Right cardiac atrium (tissue), 5 donors: ENCODE measurements at regions not wholly inside any gene's neighbourhood (a gene's known extent, or its start where the extent isn't known, plus 50 kb on each side); places are given as distances from the start of the nearest gene placed in this dataset.

ENCODE experiments used
- ATAC-seq, 2 donors: fragments of 200-7000 bp; cut with Tn5 transposase; one replicate each; pipeline versions ENCODE4 v1.8.0 to v1.9.1; 2020; ENCODE audit warnings: moderate library complexity in 2 of 2, mild to moderate bottlenecking in 1 of 2
- DNase-seq, 3 donors: peaks; one replicate each; pipeline ENCODE4 v3.0.0-alpha.2; 2020
- H3K27ac ChIP-seq: one replicate; pipeline ENCODE4 v1.5.1; 2013; ENCODE audit warnings: mild to moderate bottlenecking, low read length, control low read depth, moderate library complexity
- H3K27me3 ChIP-seq: one replicate; pipeline ENCODE4 v1.6.1; 2013; ENCODE audit not compliant: control insufficient read depth, insufficient read depth
- H3K4me1 ChIP-seq: one replicate; pipeline ENCODE4 v1.6.1; 2013; ENCODE audit warnings: low read length; ENCODE audit not compliant: control insufficient read depth, insufficient read depth
- H3K4me3 ChIP-seq: one replicate; pipeline ENCODE4 v1.5.1; 2013; ENCODE audit warnings: low read length, control low read depth
- H3K9me3 ChIP-seq: one replicate; pipeline ENCODE4 v1.6.1; 2013; ENCODE audit warnings: low read length; ENCODE audit not compliant: control insufficient read depth
- WGBS: extraction: QIAGEN DNeasy Blood & Tissue Kit; methylation state at CpG from one replicate; pipeline ENCODE4 v1.1.7; 2013; 5-methylcytosine and 5-hydroxymethylcytosine counted together
- intact Hi-C, 4 donors: fragments of 100-400 bp; cut with DNase I; formaldehyde crosslinking; loops; one replicate each; pipeline versions ENCODE4 v1.11.0 to v1.14.0; 2022 to 2023
- donor health status: healthy with polysubstance abuse.
- donor health status: DM: no; HTN: yes; CAD: no.
- donor health status: DM: no; HTN: no; CAD: no.
- donor health status: DM: no; HTN: yes; CAD: no; lungs with severe emphysema.
- donor health status: DM: yes; HTN: yes; CAD: no.

DNA sequence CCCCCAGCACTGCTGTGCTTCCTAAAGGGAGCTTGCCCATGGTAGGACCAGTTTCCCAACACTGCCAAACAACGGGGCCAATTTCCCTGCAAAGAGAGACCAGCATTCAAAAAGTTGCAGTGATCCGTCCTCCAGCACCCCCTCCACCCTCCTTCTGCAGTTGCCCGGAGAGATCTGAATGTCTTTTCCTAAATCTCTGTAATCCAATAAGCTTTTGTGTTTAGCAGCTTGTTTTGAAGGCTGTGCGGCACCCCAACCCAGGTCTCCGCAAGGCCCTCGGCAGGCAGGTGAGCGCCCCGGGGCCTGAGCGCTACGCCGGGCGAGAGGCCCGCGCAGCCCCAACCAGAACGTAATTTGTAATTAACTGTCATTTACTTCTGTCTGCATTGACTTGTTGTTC is 366.9 kb upstream of the IRX2 start:
- ATAC-seq: no peak
- Histone ChIP-seq H3K4me3 (no peak overlapping the region), H3K4me1 (no peaks in the 10 kb centered on the region), H3K27me3 (no peaks in the 10 kb centered on the region), H3K27ac (no peak overlapping the region), H3K9me3 (peaks cover 1% of the 10 kb centered on the region)
- 38% methylated on average over 15 of the region's 15 CpGs for WGBS
- DNase-seq: no peak
- intact Hi-C loops: no loop called here

DNA sequence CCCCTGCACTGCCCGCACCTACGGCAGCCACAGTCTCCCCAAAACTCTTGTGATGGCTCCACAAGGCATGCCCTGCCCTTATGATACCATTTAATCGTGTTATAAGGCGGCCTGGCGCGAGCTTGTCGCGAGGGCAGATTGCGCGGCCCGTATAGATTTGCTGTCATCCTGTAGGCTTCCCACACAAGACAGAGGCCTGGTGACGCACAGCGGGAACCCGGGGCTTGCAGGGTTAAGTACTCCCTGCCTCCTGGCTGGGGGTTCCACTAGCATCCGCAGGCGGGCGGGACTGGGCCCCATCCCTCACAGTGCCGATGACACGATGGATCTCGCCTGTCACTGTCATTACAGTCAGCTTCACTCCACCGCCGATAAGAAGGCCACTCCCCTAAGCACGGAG is 364.9 kb upstream of the IRX2 start:
- no peak overlapping the region for H3K4me3 ChIP-seq
- peaks cover 1% of the 10 kb centered on the region for H3K9me3 ChIP-seq
- ATAC-seq: no peak
- DNase-seq: no peak
- no peak overlapping the region for H3K27ac ChIP-seq
- WGBS: 7% methylated on average over 23 of the region's 23 CpGs
- H3K27me3 ChIP-seq: no peaks in the 10 kb centered on the region
- intact Hi-C loops: no loop called here
- no peaks in the 10 kb centered on the region for H3K4me1 ChIP-seq

DNA sequence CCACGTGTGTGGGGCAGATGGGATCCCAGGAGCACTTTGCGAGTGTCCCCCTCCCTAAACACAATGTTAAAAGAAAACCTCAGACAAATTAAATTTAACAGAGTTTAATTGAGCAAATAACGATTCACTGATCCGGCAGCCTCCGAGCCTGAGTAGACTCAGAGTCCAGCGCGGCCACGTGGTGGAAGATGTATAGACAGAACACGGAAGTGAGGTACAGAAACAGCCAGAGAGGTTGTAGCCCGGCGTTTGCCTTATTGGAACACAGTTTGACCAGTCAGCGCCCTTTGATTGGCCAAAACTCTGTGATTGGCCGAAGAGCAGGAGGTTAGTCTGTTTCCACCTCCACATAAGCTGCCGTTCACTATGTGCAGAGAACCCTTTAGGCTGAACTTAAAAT is 363.0 kb upstream of the IRX2 start:
- H3K9me3 ChIP-seq: peaks cover 1% of the 10 kb centered on the region
- no peak overlapping the region for H3K27ac ChIP-seq
- intact Hi-C loops: no loop called here
- ATAC-seq (no peak), DNase-seq (no peak)
- no peaks in the 10 kb centered on the region for H3K4me1 ChIP-seq
- no peak overlapping the region for H3K4me3 ChIP-seq
- WGBS: 92% methylated on average over 14 of the region's 14 CpGs
- H3K27me3 ChIP-seq: no peaks in the 10 kb centered on the region

DNA sequence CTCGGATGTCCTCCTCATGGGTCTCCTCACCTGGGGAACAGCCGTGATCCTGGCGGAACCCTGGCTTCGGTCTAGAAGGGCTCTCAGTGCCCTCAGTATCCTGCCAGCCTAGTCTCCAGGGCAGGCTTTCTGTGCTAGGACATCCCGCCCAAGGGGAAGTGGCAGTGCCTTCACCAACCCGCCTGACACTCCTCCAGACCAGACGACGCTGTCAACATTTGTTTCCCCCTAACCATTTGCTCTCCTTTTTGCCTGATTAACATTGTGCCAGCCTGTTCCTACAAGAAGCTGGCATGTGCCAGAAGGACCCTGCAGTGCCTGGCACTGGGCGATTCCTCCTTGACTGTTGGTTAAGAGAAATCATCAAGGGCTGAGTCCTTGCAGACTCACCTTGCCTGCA is 358.9 kb upstream of the IRX2 start:
- DNase-seq (no peak), ATAC-seq (no peak)
- 84% methylated on average over 9 of the region's 9 CpGs for WGBS
- Histone ChIP-seq H3K4me1 (no peaks in the 10 kb centered on the region), H3K27me3 (no peaks in the 10 kb centered on the region), H3K4me3 (no peak overlapping the region), H3K9me3 (no peaks in the 10 kb centered on the region), H3K27ac (no peak overlapping the region)
- intact Hi-C loops: no loop called here

DNA sequence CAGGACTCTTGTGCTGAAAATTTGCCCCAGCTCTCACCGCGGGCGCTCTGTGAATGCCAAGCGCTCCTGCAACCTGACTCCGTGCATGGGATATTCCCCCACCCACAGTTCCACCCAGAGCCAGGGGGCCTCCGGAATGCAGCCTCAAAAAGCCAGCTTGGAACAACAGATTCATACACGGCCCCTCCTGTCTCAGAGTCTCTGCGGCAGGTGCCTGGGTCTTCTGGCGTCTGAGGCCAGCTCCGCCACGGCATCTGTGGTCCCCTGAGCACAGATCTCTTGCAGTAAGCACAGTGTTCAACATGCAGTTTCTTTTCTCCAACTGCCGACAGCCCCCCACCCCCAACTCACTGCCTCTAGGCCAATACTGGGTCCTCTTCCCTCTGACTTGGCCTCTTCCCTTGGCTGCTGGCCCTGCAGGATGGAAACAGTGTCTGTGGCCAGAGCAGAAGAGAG is 355.7 kb upstream of the IRX2 start:
- DNase-seq (no peak), ATAC-seq (no peak)
- Histone ChIP-seq H3K4me3 (no peak overlapping the region), H3K27ac (no peak overlapping the region), H3K27me3 (no peaks in the 10 kb centered on the region), H3K9me3 (no peaks in the 10 kb centered on the region), H3K4me1 (no peaks in the 10 kb centered on the region)
- WGBS: 28% methylated on average over 12 of the region's 12 CpGs
- intact Hi-C loops: no loop called here

DNA sequence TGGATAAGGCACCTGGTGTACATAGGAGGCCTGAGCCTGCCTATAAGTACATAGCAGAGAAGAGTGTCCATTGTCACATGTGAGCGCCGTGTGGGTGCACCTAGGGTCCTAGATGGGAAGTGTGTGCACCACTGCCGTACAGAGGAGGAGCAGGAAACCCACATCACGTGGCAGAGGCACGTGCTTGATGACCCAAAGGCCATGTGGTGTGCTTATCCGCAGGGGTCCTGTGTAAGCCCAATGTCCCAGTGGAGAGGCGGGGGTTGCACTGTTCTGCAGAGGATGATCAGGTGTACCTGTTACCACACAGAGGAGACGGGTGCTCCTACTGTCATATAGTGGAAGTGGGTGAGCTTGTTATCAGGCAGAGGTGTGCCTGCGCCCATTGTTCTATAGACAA is 354.1 kb upstream of the IRX2 start:
- H3K27ac ChIP-seq: no peak overlapping the region
- H3K4me3 ChIP-seq: no peak overlapping the region
- intact Hi-C loops: no loop called here
- ATAC-seq: no peak
- no peaks in the 10 kb centered on the region for H3K27me3 ChIP-seq
- no peak for DNase-seq
- no peaks in the 10 kb centered on the region for H3K9me3 ChIP-seq
- H3K4me1 ChIP-seq: no peaks in the 10 kb centered on the region
- WGBS: 62% methylated on average over 9 of the region's 9 CpGs

DNA sequence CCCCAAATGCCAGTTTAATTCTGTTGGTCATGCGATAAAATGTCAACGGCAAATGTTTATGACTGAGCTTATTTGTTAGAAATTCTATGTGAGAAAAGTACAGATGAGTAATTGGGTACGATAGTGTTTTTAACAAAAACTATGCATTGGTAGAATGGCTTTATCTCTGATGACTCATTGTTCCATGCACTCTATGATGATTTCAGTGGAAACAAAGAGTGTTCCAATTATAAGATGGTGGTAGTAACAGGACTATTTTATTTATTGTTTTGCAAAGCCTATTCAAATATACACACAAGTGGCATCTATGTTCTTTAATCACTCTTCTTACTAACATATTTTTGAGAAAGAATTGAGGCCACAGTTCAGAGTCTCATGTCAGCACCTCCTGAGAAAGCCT is 353.7 kb upstream of the IRX2 start:
- Histone ChIP-seq H3K27me3 (no peaks in the 10 kb centered on the region), H3K9me3 (no peaks in the 10 kb centered on the region), H3K4me1 (no peaks in the 10 kb centered on the region), H3K4me3 (no peak overlapping the region), H3K27ac (no peak overlapping the region)
- no peak for ATAC-seq
- WGBS: 55% methylated on average over 3 of the region's 3 CpGs
- intact Hi-C loops: no loop called here
- DNase-seq: no peak

DNA sequence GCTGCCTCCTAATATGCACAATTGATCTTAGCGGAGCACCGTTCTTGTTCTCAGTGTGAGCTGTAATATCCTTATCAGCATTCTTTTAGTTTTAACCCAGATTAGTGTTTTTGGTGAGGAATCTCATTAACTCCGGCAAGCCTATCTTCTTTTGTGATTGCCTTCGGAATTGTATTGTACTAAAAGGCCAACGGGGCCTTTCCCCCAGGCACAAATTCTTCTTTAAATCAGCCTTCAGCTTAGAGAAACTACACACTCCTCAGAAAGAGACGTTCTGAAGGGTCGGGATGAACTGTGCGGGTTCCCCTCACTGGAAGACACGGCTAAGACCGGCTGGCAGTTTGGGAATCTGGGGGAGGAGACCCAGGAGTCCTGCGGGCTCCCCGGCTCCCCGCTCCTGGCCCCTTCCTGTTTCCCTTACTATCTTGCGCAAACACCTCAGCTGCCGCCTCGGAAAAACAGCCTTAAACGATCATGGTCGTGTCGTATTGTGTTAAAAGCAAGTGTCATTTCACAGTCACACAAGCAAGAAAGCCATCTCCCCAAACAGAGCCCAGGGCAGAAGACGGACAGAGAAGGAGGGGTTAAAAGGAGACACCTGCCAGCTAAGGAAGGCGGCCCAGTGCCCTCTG is 353.1 kb upstream of the IRX2 start:
- 22% methylated on average over 21 of the region's 21 CpGs for WGBS
- DNase-seq: no peak
- ATAC-seq: no peak
- intact Hi-C loops: no loop called here
- Histone ChIP-seq H3K4me1 (no peaks in the 10 kb centered on the region), H3K9me3 (no peaks in the 10 kb centered on the region), H3K27ac (no peak overlapping the region), H3K4me3 (no peak overlapping the region), H3K27me3 (no peaks in the 10 kb centered on the region)

DNA sequence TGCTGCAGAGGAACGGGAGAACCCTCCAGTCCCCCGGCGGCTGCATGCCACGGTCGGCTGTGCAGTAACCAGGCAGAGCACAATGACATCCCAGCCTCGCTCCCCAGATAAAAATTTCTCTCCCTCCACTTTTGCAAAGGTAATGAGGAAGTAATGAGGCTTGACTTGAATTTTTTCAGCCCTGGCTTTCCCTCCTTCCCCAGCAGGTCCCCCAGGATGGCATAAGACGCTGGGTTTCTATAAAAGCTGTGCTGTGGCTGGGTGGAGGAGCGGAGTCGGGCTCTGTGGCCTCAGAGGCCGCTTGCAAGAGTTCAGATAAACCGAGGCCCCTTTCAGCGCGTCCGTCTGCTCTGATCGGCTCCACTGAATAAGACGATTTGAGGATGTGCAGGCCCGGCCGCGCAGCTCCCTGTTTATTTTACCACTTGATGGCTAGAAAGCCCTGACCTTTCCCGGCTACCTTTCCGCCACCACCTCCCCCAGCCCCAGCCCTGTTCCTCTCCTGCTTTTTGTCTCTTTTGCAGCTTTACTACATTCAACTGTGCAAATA is 351.9 kb upstream of the IRX2 start:
- ATAC-seq (no peak), DNase-seq (no peak)
- Histone ChIP-seq H3K27ac (no peak overlapping the region), H3K4me1 (no peaks in the 10 kb centered on the region), H3K27me3 (no peaks in the 10 kb centered on the region), H3K4me3 (no peak overlapping the region), H3K9me3 (peaks cover 2% of the 10 kb centered on the region)
- intact Hi-C loops: no loop called here
- WGBS: 31% methylated on average over 21 of the region's 21 CpGs

DNA sequence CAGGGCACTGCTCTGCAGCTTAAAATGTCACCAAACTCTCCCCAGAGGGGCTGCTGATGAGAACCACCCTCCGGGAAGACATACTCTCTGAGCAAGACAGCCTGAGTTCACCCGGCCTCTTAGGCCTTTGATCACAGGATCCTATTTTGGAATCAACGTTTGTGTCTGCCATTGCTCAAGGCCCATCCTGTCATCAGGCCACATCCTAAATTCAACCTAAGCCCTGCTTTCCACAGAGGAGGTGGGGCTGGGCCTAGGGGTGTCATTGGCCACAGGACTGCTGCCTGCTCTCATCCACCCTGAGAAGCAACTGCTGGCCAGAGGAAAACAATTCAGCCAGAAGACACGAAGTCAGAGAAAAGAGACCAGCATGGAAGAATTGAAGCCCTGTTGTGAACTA is 351.1 kb upstream of the IRX2 start:
- no peak overlapping the region for H3K4me3 ChIP-seq
- intact Hi-C loops: no loop called here
- no peaks in the 10 kb centered on the region for H3K4me1 ChIP-seq
- no peak for ATAC-seq
- DNase-seq: no peak
- H3K27me3 ChIP-seq: no peaks in the 10 kb centered on the region
- peaks cover 2% of the 10 kb centered on the region for H3K9me3 ChIP-seq
- H3K27ac ChIP-seq: no peak overlapping the region
- WGBS: 59% methylated on average over 4 of the region's 4 CpGs

DNA sequence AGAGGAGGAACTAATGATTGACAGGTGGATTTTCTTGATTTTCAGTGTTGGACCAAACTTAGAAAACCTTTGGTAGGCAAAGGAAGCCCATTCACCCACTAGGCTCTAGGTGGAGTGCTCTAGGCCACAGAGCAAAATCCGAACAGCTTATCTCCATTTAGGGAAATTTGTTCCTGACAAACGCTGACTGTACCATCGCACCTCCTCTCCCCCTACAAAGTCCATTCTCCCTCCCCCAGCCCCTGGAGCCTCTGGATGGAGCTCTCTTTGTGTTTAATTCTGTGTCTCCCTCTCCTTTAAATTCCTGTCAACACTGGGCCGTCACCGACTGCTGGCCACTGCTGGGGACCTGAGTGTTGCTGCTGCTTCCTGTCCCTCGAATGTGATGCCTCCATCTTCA is 350.1 kb upstream of the IRX2 start:
- ATAC-seq (no peak), DNase-seq (no peak)
- Histone ChIP-seq H3K9me3 (peaks cover 2% of the 10 kb centered on the region), H3K4me3 (no peak overlapping the region), H3K27ac (no peak overlapping the region), H3K27me3 (no peaks in the 10 kb centered on the region), H3K4me1 (no peaks in the 10 kb centered on the region)
- WGBS: 21% methylated on average over 6 of the region's 6 CpGs
- intact Hi-C loops: no loop called here
